Myocyte (in vitro differentiated cells): ENCODE measurements at regions not wholly inside any gene's neighbourhood (a gene's known extent, or its start where the extent isn't known, plus 50 kb on each side); places are given as distances from the start of the nearest gene placed in this dataset.
"Not testable (repeated sequence)": the region's sequence is repeated elsewhere in the genome, so short reads cannot be mapped to it uniquely, and the experiment has no call there.

Source experiments
- DNase-seq: peaks from one replicate; pipeline ENCODE4 v3.0.0-alpha.2; 2012; ENCODE audit warnings: low read depth

GRCh38 chrX:7640392-7640791 is 202.6 kb upstream of the VCX start:
- DNase-seq = no peak

GRCh38 chrX:7638078-7638710 is 204.8 kb upstream of the VCX start:
- no peak for DNase-seq

DNA sequence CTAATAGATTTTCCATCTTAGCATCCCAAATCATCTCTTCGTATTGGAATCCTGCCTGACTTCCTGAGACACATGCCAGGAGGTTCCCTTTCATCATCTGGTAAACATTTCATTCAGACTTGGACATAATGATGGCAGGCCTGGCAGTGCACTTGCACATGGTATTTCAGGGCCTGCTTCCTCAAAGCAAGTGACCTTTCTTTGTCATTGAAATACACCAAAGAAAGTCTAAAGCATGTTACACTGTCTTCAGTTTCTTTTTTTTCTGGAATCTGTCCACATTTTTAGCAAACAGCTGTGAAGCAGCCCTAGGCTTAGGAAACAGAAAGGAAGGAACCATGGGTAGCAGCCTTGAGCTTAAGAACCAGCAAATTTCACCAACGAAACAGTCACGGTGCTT is 205.9 kb upstream of the VCX start:
- DNase-seq = peak; percentile 0

DNA sequence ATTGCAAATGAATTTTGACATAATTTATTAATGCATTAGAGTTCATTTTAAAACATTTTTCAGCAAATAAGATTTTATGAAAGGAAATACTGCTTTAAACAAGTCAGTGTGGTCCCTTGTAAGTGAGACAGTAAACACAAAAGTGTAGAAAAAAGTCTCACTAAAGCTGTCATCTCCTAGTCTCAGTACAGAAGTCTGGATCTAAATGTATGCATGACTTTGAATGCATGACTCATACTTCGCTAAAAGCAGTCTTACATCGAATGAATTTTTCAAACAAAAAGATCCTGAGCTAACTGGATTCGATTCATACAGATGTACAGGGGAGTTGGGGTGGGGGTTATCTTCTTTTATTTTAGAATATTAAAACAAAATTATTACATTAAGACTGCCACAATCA is 207.4 kb upstream of the VCX start:
- DNase-seq = no peak

DNA sequence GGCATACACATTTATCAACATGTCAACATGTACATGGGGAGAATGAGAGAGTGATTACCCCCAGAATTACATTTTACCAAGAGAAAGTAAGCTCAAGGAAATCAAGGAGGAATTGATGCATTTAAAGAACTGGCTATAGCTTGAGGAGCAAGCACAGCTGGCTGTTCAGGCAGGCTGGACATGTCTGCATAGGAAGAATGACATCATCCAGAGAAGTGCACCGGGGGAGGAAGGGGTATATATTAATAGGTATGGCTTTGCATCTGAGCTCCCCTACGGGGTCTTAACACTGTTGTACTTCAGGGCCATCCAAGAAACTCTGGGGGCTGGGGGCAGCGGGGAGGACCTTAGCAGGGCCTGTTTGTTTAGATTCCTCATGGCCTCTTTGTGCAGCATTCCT is 222.4 kb upstream of the VCX start:
- no peak for DNase-seq

DNA sequence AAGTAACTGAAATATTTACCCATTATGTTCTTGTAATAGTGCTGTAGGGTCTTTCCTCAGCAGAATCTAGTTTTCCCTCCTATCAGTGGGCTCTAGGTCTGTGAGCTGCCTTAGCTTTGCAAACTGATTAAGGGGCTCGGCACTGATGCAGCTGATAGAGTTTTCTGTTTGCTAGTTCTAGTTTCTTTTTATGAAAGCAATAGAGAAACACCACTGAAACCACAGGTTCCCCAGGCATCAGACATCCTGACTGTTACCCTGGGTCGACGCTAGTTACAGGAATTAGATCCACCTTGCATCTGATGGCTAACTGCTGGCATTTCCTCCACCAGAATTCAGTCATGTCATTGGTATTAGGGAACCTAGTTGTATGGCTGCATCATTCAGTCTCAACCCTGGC is 225.0 kb upstream of the VCX start:
- no peak for DNase-seq

DNA sequence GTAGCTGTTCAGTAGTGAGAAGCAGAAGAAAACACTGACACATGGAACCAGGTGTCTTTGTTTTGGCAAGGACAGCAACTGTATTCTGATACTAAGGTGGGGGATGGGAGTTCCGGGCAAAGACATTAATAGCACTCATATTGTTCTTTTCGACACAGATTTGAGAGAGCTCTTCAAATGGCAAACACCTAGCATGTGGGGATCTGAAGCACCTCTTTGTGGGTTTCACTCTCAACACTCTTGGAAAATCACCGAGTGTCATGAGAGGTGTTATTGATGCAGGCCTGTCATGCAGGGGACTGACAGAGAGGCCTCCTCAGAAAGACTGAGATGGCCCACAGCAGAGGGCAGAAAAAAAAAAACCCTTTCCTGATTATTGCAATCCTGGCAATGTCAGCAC is 228.4 kb upstream of the VCX start:
- no peak for DNase-seq

DNA sequence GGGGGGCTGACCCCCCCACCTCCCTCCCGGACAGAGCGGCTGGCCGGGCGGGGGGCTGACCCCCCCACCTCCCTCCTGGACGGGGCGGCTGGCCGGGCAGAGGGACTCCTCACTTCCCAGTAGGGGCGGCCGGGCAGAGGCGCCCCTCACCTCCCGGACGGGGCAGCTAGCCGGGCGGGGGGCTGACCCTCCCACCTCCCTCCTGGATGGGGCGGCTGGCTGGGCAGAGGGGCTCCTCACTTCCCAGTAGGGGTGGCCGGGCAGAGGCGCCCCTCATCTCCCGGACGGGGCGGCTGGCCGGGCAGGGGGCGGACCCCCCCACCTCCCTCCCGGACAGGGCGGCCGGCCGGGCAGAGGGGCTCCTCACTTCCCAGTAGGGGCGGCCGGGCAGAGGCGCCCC is 234.3 kb upstream of the VCX start:
- not testable (repeated sequence) for DNase-seq

GRCh38 chrX:7606039-7606652 is 236.8 kb upstream of the VCX start:
- no peak for DNase-seq

- DNase-seq = no peak
Measured at GRCh38 chrX:7603387-7603786, 239.6 kb upstream of the VCX start.

- DNase-seq = no peak
Measured at GRCh38 chrX:7596822-7597221, 246.1 kb upstream of the VCX start.

GRCh38 chrX:7593370-7593769 is 249.6 kb upstream of the VCX start:
- not testable (repeated sequence) for DNase-seq

DNA sequence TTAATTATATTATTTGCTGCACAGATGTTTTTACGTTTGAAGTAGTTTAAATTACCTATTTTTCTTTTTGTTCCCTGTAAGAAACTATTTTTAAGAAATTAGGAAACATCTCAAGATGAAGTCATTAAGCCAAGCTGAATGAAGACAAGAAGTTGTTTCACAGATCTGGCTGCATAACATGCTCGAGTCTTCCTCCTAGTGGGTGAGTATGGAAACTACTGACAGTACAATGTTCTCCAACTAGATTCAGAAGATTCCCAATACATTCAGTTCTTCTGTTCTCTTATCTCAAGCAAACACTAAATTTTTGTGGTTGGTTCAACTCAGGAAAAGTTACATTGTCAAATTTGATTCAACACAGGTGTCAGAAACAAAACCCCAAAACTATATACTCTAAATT is 256.8 kb upstream of the VCX start:
- DNase-seq = peak; percentile 46

GRCh38 chrX:7582191-7582590 is 260.8 kb upstream of the VCX start:
- no peak for DNase-seq

DNA sequence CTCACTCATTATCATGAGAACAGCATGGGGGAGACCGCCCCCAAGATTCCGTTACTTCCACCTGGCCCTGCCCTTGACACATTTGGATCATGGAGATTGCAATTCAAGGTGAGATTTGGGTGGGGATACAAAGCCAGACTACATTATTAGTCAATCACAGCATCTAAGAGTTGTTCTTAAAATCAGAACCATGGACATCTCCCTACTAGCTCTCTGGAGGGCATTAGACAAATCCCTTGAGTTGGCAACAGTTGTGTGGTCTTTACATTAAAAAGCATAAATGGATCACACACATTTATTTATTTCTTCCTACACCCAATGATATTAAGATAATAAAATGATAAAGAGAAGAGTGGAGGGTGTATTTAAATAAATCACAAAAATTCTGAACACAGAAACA is 262.8 kb upstream of the VCX start:
- DNase-seq = no peak

DNA sequence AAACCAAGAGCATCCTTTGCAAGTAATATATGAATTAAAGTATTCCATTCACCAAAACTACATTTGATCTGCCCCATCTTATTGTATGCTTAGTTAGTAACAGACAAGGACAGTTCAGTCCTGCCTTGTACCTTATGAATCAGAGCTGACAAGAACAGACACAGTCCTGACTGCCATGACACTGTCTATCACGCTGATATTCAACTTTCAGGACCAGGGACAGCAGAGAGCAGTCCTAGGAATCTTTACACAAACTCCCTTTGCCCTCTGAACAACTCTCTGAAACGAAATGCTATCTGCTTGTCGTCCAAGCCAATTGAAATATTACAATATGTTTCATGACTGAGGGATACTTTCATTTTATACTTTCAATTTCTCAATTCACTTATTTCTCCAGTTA is 268.6 kb upstream of the VCX start:
- peak; percentile 52 for DNase-seq

DNA sequence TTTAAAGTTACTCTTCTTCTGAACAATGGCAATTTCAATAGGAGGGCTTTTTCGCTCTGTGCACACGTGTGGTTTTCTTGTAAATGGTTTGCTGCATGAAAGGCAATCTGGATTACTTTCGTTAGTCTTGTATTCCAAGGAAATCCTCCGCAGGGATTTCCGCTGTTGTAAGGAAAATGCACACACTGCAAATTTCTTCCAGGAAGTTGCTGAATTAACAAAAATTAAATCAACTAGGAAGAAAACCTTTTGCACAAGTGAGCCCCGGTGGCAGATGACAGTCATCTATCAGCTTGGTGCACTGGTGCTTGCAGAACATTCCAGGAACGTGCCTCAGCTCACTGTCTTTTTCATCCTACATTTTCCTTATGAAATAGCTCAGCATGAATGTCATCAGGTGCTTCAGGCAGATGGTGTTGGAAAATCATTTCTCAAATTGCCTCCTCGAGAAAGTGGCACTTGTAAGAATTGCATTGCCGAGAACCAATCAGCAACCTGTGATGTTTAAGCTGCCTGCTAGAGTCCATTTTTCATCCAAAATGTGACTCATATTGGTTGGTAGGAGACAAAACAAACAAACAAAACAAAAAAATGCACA is 272.4 kb upstream of the VCX start:
- DNase-seq = no peak

DNA sequence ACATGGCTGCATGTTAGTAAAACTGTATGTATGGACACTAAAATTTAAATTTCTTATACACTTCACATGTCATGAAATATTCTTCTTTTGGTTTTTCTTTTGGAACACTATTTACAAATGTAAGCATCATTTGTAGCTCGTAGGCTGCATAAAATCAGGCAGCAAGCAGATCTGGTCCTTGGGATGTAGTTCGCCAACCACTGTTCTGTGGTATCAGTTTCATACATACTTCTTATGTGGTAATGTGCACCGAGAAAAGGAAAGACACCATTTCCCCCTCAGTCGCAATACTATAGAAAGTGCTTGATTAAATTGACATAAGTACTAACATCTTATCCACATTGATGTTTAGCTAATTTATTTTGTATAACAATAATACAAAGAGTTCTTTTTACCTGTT is 274.4 kb upstream of the VCX start:
- DNase-seq = no peak

- no peak for DNase-seq
Measured at GRCh38 chrX:7568130-7568529, 274.8 kb upstream of the VCX start.

- DNase-seq = peak; percentile 3
Measured at GRCh38 chrX:7552760-7553159, 290.2 kb upstream of the VCX start.

DNA sequence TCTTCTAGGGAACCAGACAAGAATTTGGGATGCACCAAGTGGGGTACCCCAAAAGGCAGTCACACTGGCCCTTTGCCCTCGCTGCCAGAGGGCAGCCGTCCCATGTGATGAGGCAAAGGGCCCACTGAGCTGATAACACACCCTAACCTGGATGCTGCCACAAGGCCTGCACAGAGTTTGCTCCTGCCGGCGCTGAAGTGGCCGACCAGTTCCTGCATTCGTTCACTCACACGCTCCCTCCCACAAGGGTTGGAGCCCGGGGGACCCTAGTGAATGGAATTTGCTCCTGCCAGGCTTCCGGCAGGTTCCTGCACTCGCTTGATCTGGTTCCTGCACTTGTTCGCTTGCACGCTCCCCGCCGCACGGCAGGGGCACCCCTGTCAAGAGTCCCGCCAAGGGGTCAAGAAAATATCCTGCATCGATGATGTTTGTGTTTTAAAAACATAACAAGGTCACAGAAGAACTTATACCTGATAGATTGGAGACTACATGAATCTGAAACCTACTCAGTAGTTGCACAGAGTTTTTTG is 296.4 kb upstream of the VCX start:
- DNase-seq = no peak

DNA sequence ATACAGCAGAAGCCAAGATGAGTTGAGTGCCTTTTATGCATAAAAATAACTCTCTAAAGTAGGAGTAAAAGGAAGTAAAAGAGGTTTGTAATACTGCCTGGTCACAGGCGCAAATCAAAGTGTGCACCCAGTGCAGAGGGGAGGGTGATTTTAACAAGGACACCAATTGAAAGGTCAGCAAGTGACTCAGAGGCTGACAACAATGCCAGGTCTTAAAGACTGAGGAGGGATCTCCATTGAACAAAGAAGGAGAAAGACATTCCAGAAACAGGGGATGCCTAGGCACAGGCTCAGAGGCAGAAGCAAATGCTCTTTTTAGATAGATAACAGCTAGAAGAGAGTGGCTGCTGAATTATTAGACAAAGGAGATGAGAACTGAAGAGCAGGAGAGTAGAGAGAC is 297.4 kb upstream of the VCX start:
- DNase-seq = no peak
